ENCODE measurements at regions not wholly inside any gene's neighbourhood (a gene's known extent, or its start where the extent isn't known, plus 50 kb on each side); places are given as distances from the start of the nearest gene placed in this dataset.
"Not testable (repeated sequence)": the region's sequence is repeated elsewhere in the genome, so short reads cannot be mapped to it uniquely, and the experiment has no call there.

DNA sequence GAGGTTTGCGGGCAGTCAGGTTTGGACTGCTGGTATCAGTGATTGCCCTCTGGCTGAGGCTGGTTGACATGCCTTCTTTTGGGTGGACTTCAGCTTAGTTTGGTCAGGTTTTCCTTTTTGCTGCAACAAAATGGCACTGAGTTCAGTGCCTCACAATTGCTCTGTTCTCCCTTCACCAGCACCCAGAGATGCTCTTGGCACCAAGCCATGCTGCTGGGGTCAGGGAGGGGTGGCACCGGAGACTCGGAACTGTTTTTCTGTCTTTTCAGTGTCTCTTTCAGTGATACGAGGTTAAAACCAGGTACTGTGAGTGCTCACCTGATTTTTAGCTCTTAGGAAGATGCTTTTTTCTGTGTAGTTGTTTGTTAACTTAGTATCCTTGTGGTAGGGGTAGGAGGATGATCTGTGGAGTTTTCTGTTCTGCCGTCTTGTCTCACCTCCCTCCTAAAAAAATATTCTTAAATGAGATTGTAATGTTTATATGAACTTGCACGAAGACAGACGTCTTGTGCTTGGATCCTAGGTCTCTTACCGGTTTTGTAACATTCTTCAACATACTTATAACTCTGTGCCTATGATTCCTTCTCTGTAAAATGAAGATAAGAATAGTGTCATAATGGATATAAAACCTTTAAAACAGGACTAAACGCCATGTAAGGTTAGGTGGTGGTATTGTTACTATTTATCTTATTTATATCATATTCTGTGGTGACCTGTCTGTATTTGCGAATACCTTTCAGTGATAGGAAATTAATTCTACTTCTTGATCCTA lies 160.6 kb downstream of the POTEM start:
- H3K4ac ChIP-seq (ENCODE audit: low read depth, low read length); H3K79me1 ChIP-seq (ENCODE audit: insufficient read depth, low read depth, low read length, poor library complexity, severe bottlenecking); H4K8ac ChIP-seq (replicated peaks; ENCODE audit: insufficient read length, low read depth, low read length); H3K4me1 Mint-ChIP-seq; H3K9me3 ChIP-seq (ENCODE audit: control insufficient read depth, low read depth, low read length); H2AK5ac ChIP-seq (ENCODE audit: insufficient read length, low read length); H3T11ph ChIP-seq (ENCODE audit: low read length); H3K4me1 ChIP-seq (ENCODE audit: insufficient read depth, low read length); H4K5ac ChIP-seq (ENCODE audit: insufficient read length, low read depth, low read length); DNase-seq; H4K20me1 ChIP-seq (ENCODE audit: control insufficient read depth, insufficient read depth, insufficient read length); H3K23ac ChIP-seq (ENCODE audit: insufficient read length, low read depth, low read length); H4K91ac ChIP-seq (ENCODE audit: insufficient read length, low read depth, low read length); H2BK20ac ChIP-seq (ENCODE audit: low read depth, low read length, poor library complexity, severe bottlenecking); H3K14ac ChIP-seq (ENCODE audit: insufficient read depth, low read length); H2BK12ac ChIP-seq (ENCODE audit: insufficient read length, low read depth, low read length); H2BK15ac ChIP-seq (ENCODE audit: low read depth, low read length); H3K9ac ChIP-seq (ENCODE audit: extremely low read depth, insufficient read length, low read length); H2BK120ac ChIP-seq (ENCODE audit: low read depth, low read length, poor library complexity, severe bottlenecking); H3K23me2 ChIP-seq (ENCODE audit: insufficient read length, low read depth, low read length, poor library complexity, severe bottlenecking); H3K36me3 Mint-ChIP-seq (ENCODE audit: insufficient read depth in 1 of 3, low read depth in 3 of 3); H3K27me3 ChIP-seq (ENCODE audit: insufficient read depth, low read length); H3K18ac ChIP-seq (ENCODE audit: insufficient read length, low read depth, low read length); H2AFZ ChIP-seq (ENCODE audit: low read length); H3K4me2 ChIP-seq (ENCODE audit: insufficient read depth, insufficient read length, low read length); H3K27ac ChIP-seq (ENCODE audit: insufficient read length, low read depth, low read length); H3K4me3 Mint-ChIP-seq; H3K27ac Mint-ChIP-seq; H3K56ac ChIP-seq (ENCODE audit: insufficient read length, low read depth, low read length); H3K79me2 ChIP-seq (ENCODE audit: insufficient read depth, low read length); H2BK5ac ChIP-seq (ENCODE audit: insufficient read length, low read length); H3K27me3 Mint-ChIP-seq (ENCODE audit: low read depth): not testable (repeated sequence)
- peaks cover 26 to 34% of the 10 kb centered on the region in 2 experiments for H3K9me3 Mint-ChIP-seq
- no CpG with 5 or more reads among the region's 10 CpGs for WGBS (ENCODE audit: extremely low coverage, insufficient read length, low lambda C conversion rate)

DNA sequence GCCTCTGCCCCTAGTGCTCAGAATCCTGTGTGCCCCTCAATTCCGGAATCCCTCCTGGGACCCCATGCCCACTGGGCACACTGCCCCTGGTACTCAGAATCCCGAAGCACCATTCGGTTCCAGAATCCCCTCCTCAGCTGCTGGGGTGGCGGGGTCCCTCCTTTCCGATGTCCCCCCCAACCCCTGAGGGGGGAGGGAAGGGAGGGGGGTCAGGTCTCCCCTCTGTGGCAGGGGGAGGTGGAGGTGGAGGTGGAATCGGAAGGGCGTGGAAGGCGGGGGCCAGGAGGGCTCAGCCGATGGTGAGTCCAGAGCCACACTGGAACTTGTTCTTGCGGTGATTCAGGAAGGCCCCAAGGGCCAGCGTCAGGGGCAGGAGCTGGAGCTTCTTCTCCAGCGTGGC lies 164.3 kb downstream of the POTEM start:
- H2AFZ ChIP-seq (ENCODE audit: low read length); H3K23me2 ChIP-seq (ENCODE audit: insufficient read length, low read depth, low read length, poor library complexity, severe bottlenecking); H3K27ac ChIP-seq (ENCODE audit: insufficient read length, low read depth, low read length); H3K23ac ChIP-seq (ENCODE audit: insufficient read length, low read depth, low read length); H2AK5ac ChIP-seq (ENCODE audit: insufficient read length, low read length); H4K91ac ChIP-seq (ENCODE audit: insufficient read length, low read depth, low read length); H4K8ac ChIP-seq (replicated peaks; ENCODE audit: insufficient read length, low read depth, low read length); H3K4me1 ChIP-seq (ENCODE audit: insufficient read depth, low read length); H2BK5ac ChIP-seq (ENCODE audit: insufficient read length, low read length); H3K4me3 Mint-ChIP-seq; H3K4me1 Mint-ChIP-seq; H4K20me1 ChIP-seq (ENCODE audit: control insufficient read depth, insufficient read depth, insufficient read length); H3K56ac ChIP-seq (ENCODE audit: insufficient read length, low read depth, low read length); H4K5ac ChIP-seq (ENCODE audit: insufficient read length, low read depth, low read length); H3K9ac ChIP-seq (ENCODE audit: extremely low read depth, insufficient read length, low read length); H3K27ac Mint-ChIP-seq; H3K27me3 ChIP-seq (ENCODE audit: insufficient read depth, low read length); H3K18ac ChIP-seq (ENCODE audit: insufficient read length, low read depth, low read length); H3K4ac ChIP-seq (ENCODE audit: low read depth, low read length); H3K36me3 Mint-ChIP-seq (ENCODE audit: insufficient read depth in 1 of 3, low read depth in 3 of 3); H2BK15ac ChIP-seq (ENCODE audit: low read depth, low read length); DNase-seq; H3K27me3 Mint-ChIP-seq (ENCODE audit: low read depth); H2BK120ac ChIP-seq (ENCODE audit: low read depth, low read length, poor library complexity, severe bottlenecking); H3K79me2 ChIP-seq (ENCODE audit: insufficient read depth, low read length); H3K79me1 ChIP-seq (ENCODE audit: insufficient read depth, low read depth, low read length, poor library complexity, severe bottlenecking); H3K9me3 ChIP-seq (ENCODE audit: control insufficient read depth, low read depth, low read length); H3T11ph ChIP-seq (ENCODE audit: low read length); H3K14ac ChIP-seq (ENCODE audit: insufficient read depth, low read length); H2BK12ac ChIP-seq (ENCODE audit: insufficient read length, low read depth, low read length); H2BK20ac ChIP-seq (ENCODE audit: low read depth, low read length, poor library complexity, severe bottlenecking); H3K4me2 ChIP-seq (ENCODE audit: insufficient read depth, insufficient read length, low read length): not testable (repeated sequence)
- no CpG with 5 or more reads among the region's 12 CpGs for WGBS (ENCODE audit: extremely low coverage, insufficient read length, low lambda C conversion rate)
- H3K9me3 Mint-ChIP-seq = peaks cover 16 to 23% of the 10 kb centered on the region in 2 experiments

All from H9 (cell line).